DND-41 (cell line): ENCODE measurements at regions not wholly inside any gene's neighbourhood (a gene's known extent, or its start where the extent isn't known, plus 50 kb on each side); places are given as distances from the start of the nearest gene placed in this dataset.

Experiments used
- CTCF ChIP-seq: IDR thresholded peaks from 2 replicates; pipeline ENCODE4 v1.5.1; 2012; ENCODE audit warnings: borderline replicate concordance, low read length, moderate library complexity, mild to moderate bottlenecking; ENCODE audit not compliant: poor library complexity, severe bottlenecking; ENCODE audit errors: extremely low read depth
- EZH2 ChIP-seq: IDR thresholded peaks from 3 replicates; pipeline ENCODE4 v1.6.1; 2012; ENCODE audit warnings: borderline replicate concordance, low read depth, mild to moderate bottlenecking, moderate library complexity, low read length, inconsistent platforms; ENCODE audit not compliant: severe bottlenecking

GRCh38 chr4:17128268-17128667 lies 229.8 kb upstream of the LDB2 start:
- TF ChIP-seq CTCF (no peak), EZH2 (no peak)
